Trophoblast cell (in vitro differentiated cells and primary cell): ENCODE measurements at regions not wholly inside any gene's neighbourhood (a gene's known extent, or its start where the extent isn't known, plus 50 kb on each side); places are given as distances from the start of the nearest gene placed in this dataset.
A peak's percentile ranks its signal among the peaks of the same experiment; 100 is the strongest.

Source experiments
- DNase-seq, 2 donors: peaks; one replicate each; pipeline ENCODE4 v3.0.0-alpha.2; 2016
- H2AFZ ChIP-seq: 2 replicates; pipeline ENCODE4 v1.6.1; 2013; ENCODE audit warnings: low read length, moderate library complexity, mild to moderate bottlenecking; ENCODE audit not compliant: insufficient read depth, poor library complexity
- H2AK5ac ChIP-seq: 2 replicates; pipeline ENCODE4 v1.6.1; 2013; ENCODE audit warnings: mild to moderate bottlenecking, low read length
- H2BK120ac ChIP-seq: 2 replicates; pipeline ENCODE4 v1.6.1; 2013; ENCODE audit warnings: low read length, mild to moderate bottlenecking, moderate library complexity; ENCODE audit not compliant: insufficient read depth, poor library complexity
- H2BK12ac ChIP-seq: 2 replicates; pipeline ENCODE4 v1.6.1; 2013; ENCODE audit warnings: mild to moderate bottlenecking, low read length, moderate library complexity
- H2BK5ac ChIP-seq: 2 replicates; pipeline ENCODE4 v1.6.1; 2013; ENCODE audit warnings: low read length, low read depth, moderate library complexity, mild to moderate bottlenecking; ENCODE audit not compliant: poor library complexity
- H3K14ac ChIP-seq: 2 replicates; pipeline ENCODE4 v1.6.1; 2013; ENCODE audit warnings: mild to moderate bottlenecking, low read length
- H3K18ac ChIP-seq: 2 replicates; pipeline ENCODE4 v1.6.1; 2013; ENCODE audit warnings: mild to moderate bottlenecking, low read length
- H3K23ac ChIP-seq: 2 replicates; pipeline ENCODE4 v1.6.1; 2013; ENCODE audit warnings: low read length
- H3K27ac ChIP-seq: 2 replicates; pipeline ENCODE4 v1.5.1; 2013; ENCODE audit warnings: low read depth, mild to moderate bottlenecking, inconsistent platforms, low read length, moderate library complexity
- H3K27me3 ChIP-seq: 2 replicates; pipeline ENCODE4 v1.6.1; 2013; ENCODE audit warnings: inconsistent platforms, mild to moderate bottlenecking, low read length, moderate library complexity; ENCODE audit not compliant: insufficient read depth
- H3K36me3 ChIP-seq, 2 experiments: 1 replicate in 1 of 2; 2 replicates in 1 of 2; pipeline ENCODE4 v1.6.1; 2013; ENCODE audit warnings: low read length in 2 of 2, mild to moderate bottlenecking in 2 of 2, moderate library complexity in 1 of 2; ENCODE audit not compliant: insufficient read depth in 2 of 2, control insufficient read depth in 1 of 2
- H3K4ac ChIP-seq: 2 replicates; pipeline ENCODE4 v1.6.1; 2013; ENCODE audit warnings: low read depth, mild to moderate bottlenecking, low read length, moderate library complexity
- H3K4me1 ChIP-seq, 2 experiments: 1 replicate in 1 of 2; 2 replicates in 1 of 2; pipeline ENCODE4 v1.6.1; 2013; ENCODE audit warnings: low read length in 2 of 2, mild to moderate bottlenecking in 2 of 2, moderate library complexity in 1 of 2; ENCODE audit not compliant: insufficient read depth in 2 of 2, control insufficient read depth in 1 of 2
- H3K4me2 ChIP-seq: 2 replicates; pipeline ENCODE4 v1.6.1; 2013; ENCODE audit warnings: inconsistent platforms, mild to moderate bottlenecking, low read length, moderate library complexity
- H3K4me3 ChIP-seq: 2 replicates; pipeline ENCODE4 v1.5.1; 2013; ENCODE audit warnings: mild to moderate bottlenecking, low read depth, low read length, inconsistent platforms
- H3K79me1 ChIP-seq: one replicate; pipeline ENCODE4 v1.6.1; 2013; ENCODE audit warnings: low read length
- H3K79me2 ChIP-seq: 2 replicates; pipeline ENCODE4 v1.6.1; 2013; ENCODE audit warnings: low read length, mild to moderate bottlenecking; ENCODE audit not compliant: control insufficient read depth, insufficient read depth, poor library complexity
- H3K9ac ChIP-seq: 2 replicates; pipeline ENCODE4 v1.6.1; 2013; ENCODE audit warnings: mild to moderate bottlenecking, low read length
- H3K9me3 ChIP-seq: 2 replicates; pipeline ENCODE4 v1.6.1; 2013; ENCODE audit warnings: low read depth, mild to moderate bottlenecking, control low read depth, inconsistent platforms, low read length; ENCODE audit not compliant: insufficient read depth
- H4K12ac ChIP-seq: 2 replicates; pipeline ENCODE4 v1.6.1; 2013; ENCODE audit warnings: low read depth, mild to moderate bottlenecking, low read length, moderate library complexity
- H4K8ac ChIP-seq: 2 replicates; pipeline ENCODE4 v1.6.1; 2013; ENCODE audit warnings: low read depth, mild to moderate bottlenecking, low read length, moderate library complexity
- H4K91ac ChIP-seq: one replicate; pipeline ENCODE4 v1.6.1; 2013; ENCODE audit warnings: low read depth, mild to moderate bottlenecking, low read length, moderate library complexity
- WGBS: extraction: QIAGEN DNeasy Blood & Tissue Kit; methylation state at CpG from one replicate; pipeline ENCODE4 v1.1.7; 2013; ENCODE audit warnings: missing lambda C conversion rate; ENCODE audit not compliant: insufficient read length, insufficient coverage; ENCODE audit errors: extremely low coverage; 5-methylcytosine and 5-hydroxymethylcytosine counted together

GRCh38 chr13:31427151-31428100 lies 227.7 kb downstream of the B3GLCT start:
- peaks cover 2% of the 10 kb centered on the region for H3K27me3 ChIP-seq
- no peak for DNase-seq
- H2AFZ ChIP-seq = no peak overlapping the region
- H2AK5ac ChIP-seq = no peak overlapping the region
- no peak overlapping the region for H3K23ac ChIP-seq
- no peak overlapping the region for H2BK5ac ChIP-seq
- H3K4me1 ChIP-seq = no peaks in the 10 kb centered on the region
- no peak overlapping the region for H3K9ac ChIP-seq
- H3K36me3 ChIP-seq = no peaks in the 10 kb centered on the region
- no peak overlapping the region for H3K4me2 ChIP-seq
- no peak overlapping the region for H3K18ac ChIP-seq
- H4K12ac ChIP-seq = no peak overlapping the region
- H2BK12ac ChIP-seq = no peak overlapping the region
- no peaks in the 10 kb centered on the region for H3K79me1 ChIP-seq
- no peak overlapping the region for H4K8ac ChIP-seq
- no peaks in the 10 kb centered on the region for H3K79me2 ChIP-seq
- no peak overlapping the region for H4K91ac ChIP-seq
- no peaks in the 10 kb centered on the region for H3K9me3 ChIP-seq
- no peak overlapping the region for H2BK120ac ChIP-seq
- H3K4me3 ChIP-seq = no peak overlapping the region
- no peak overlapping the region for H3K14ac ChIP-seq
- no peak overlapping the region for H3K4ac ChIP-seq
- no peak overlapping the region for H3K27ac ChIP-seq
- no CpG with 5 or more reads among the region's 4 CpGs for WGBS

- H4K8ac ChIP-seq = no peak overlapping the region
- peak; percentile 31 to 62 for DNase-seq
Observed at GRCh38 chr13:31431722-31432137, 232.0 kb downstream of the B3GLCT start.

GRCh38 chr13:31433207-31433606 lies 233.4 kb downstream of the B3GLCT start:
- WGBS = no CpG with 5 or more reads among the region's 1 CpG
- H3K9ac ChIP-seq = no peak overlapping the region

More at GRCh38 chr13:31431722-31432137, 232.0 kb downstream of the B3GLCT start:
- Histone ChIP-seq H3K23ac (no peak overlapping the region), H2BK12ac (no peak overlapping the region), H3K36me3 (no peaks in the 10 kb centered on the region), H3K9me3 (no peaks in the 10 kb centered on the region), H2BK120ac (no peak overlapping the region), H3K18ac (no peak overlapping the region), H3K4ac (no peak overlapping the region), H2AFZ (no peak overlapping the region), H3K79me2 (no peaks in the 10 kb centered on the region), H3K9ac (no peak overlapping the region), H3K27ac (no peak overlapping the region), H4K12ac (no peak overlapping the region), H3K27me3 (peaks cover 3% of the 10 kb centered on the region), H2AK5ac (no peak overlapping the region), H3K79me1 (no peaks in the 10 kb centered on the region), H3K4me3 (no peak overlapping the region), H3K14ac (no peak overlapping the region), H2BK5ac (no peak overlapping the region), H3K4me2 (no peak overlapping the region), H3K4me1 (peaks cover 0 to 2% of the 10 kb centered on the region in 2 experiments), H4K91ac (no peak overlapping the region)
- no CpG with 5 or more reads among the region's 4 CpGs for WGBS

GRCh38 chr13:31433746-31434145 lies 234.0 kb downstream of the B3GLCT start:
- H4K8ac ChIP-seq = no peak overlapping the region
- H2AFZ ChIP-seq = no peak overlapping the region
- H4K12ac ChIP-seq = no peak overlapping the region
- H3K14ac ChIP-seq = no peak overlapping the region
- peaks cover 3% of the 10 kb centered on the region for H3K27me3 ChIP-seq
- no peaks in the 10 kb centered on the region for H3K79me1 ChIP-seq
- no peaks in the 10 kb centered on the region for H3K79me2 ChIP-seq
- H4K91ac ChIP-seq = no peak overlapping the region
- peaks cover 0 to 4% of the 10 kb centered on the region in 2 experiments for H3K4me1 ChIP-seq
- H3K4ac ChIP-seq = no peak overlapping the region
- H3K9ac ChIP-seq = no peak overlapping the region
- H3K36me3 ChIP-seq = no peaks in the 10 kb centered on the region
- no peak overlapping the region for H2AK5ac ChIP-seq
- no peaks in the 10 kb centered on the region for H3K9me3 ChIP-seq
- WGBS = no CpG with 5 or more reads among the region's 7 CpGs
- peak; percentile 9 to 39 for DNase-seq
- no peak overlapping the region for H3K18ac ChIP-seq
- no peak overlapping the region for H3K4me3 ChIP-seq
- no peak overlapping the region for H3K27ac ChIP-seq
- H2BK5ac ChIP-seq = no peak overlapping the region
- H3K4me2 ChIP-seq = no peak overlapping the region
- H3K23ac ChIP-seq = no peak overlapping the region
- no peak overlapping the region for H2BK120ac ChIP-seq
- H2BK12ac ChIP-seq = no peak overlapping the region

More at GRCh38 chr13:31433207-31433606, 233.4 kb downstream of the B3GLCT start:
- no peaks in the 10 kb centered on the region for H3K79me1 ChIP-seq
- no peak overlapping the region for H3K4me2 ChIP-seq
- no peak overlapping the region for H4K12ac ChIP-seq
- H3K23ac ChIP-seq = no peak overlapping the region
- H3K4me1 ChIP-seq = peaks cover 0 to 4% of the 10 kb centered on the region in 2 experiments
- H3K4me3 ChIP-seq = no peak overlapping the region
- no peaks in the 10 kb centered on the region for H3K36me3 ChIP-seq
- no peak overlapping the region for H2BK120ac ChIP-seq
- no peak overlapping the region for H2BK12ac ChIP-seq
- no peak overlapping the region for H2AK5ac ChIP-seq
- DNase-seq = no peak
- peaks cover 3% of the 10 kb centered on the region for H3K27me3 ChIP-seq
- H3K27ac ChIP-seq = no peak overlapping the region
- H3K9me3 ChIP-seq = no peaks in the 10 kb centered on the region
- H2BK5ac ChIP-seq = no peak overlapping the region
- H4K91ac ChIP-seq = no peak overlapping the region
- H3K14ac ChIP-seq = no peak overlapping the region
- H2AFZ ChIP-seq = no peak overlapping the region
- H3K79me2 ChIP-seq = no peaks in the 10 kb centered on the region
- H3K18ac ChIP-seq = no peak overlapping the region
- no peak overlapping the region for H4K8ac ChIP-seq
- no peak overlapping the region for H3K4ac ChIP-seq
